HG02973 (cell line): ENCODE measurements at regions not wholly inside any gene's neighbourhood (a gene's known extent, or its start where the extent isn't known, plus 50 kb on each side); places are given as distances from the start of the nearest gene placed in this dataset.
"Not testable (repeated sequence)": the region's sequence is repeated elsewhere in the genome, so short reads cannot be mapped to it uniquely, and the experiment has no call there.

Experiments used
- ATAC-seq: cut with Tn5 transposase; IDR thresholded peaks from one replicate; pipeline ENCODE4 v1.9.1; 2021; ENCODE audit warnings: moderate library complexity; ENCODE audit not compliant: unreplicated experiment

DNA sequence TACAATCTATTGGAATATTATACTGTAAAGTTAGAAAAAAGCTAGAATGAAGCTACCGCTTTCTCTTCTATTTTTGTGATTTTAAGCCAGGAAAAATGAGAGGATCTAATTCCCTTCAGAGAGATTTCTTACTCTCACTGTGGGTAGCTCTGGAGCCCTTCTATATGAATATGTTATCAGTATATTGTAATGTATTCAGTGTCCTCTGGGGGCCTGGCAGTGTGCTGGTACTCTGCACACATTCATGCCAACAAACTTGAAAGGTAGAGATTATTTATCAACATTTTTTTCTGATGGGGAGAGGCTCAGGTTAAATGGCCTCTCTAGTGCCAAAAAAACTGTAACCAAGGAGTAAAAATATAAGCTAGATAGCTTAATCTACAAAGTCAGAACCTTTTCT is 292.8 kb downstream of the TTC6 start:
- no peak for ATAC-seq

DNA sequence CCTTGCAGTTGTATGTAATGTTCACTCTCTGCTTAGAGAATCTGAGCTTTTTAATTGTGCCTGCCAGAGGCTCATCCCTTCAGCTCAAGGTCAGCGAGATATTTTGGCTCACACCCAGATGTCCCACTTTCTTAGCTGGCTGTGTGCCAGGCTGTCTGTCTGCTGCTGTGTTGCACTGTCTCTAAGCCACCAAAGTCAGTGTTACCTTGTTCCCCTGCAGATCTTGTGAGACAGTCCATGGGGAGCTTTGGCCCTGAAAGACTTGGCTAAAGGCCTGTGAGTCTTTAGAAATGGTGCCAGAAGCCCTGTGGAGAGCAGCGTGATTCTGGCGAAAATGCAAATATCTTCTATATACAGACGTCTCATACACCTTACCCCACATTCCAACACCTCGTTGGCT is 293.7 kb downstream of the TTC6 start:
- no peak for ATAC-seq

DNA sequence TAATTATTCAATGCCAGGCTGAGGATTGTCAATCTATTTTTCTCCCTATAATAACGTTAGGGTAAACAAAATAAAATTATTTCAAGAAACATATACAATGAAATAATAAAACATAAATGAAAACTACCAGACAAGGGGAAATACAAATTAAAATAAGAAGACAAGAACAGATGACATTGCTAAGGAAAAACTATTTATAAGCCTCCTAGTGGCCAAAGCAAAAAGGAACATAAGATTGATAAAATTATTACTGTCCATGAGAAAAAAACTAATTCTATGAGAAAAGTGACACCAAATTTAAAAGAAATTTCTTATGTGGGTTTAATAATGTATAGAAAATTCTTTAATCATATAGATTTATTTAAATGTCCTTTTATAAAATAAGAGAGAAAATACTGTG is 294.7 kb downstream of the TTC6 start:
- no peak for ATAC-seq

DNA sequence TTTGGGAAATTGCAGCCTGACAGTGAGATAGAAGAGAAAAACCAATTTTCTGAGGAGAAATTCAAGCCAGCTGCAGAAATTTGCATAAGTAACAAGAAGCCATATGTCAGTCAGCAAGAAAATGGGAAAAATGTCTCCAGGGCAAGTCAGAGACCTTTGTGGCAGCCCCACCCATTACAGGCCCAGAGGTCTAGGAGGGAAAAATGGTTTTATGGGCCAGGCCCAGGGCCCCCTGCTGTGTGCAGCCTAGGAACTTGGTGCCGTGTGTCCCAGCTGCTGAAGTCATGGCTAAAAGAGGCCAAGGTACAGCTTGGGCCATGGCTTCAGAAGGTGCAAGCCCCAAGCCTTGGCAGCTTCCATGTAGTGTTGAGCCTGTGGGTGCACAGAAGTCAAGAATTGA is 296.1 kb downstream of the TTC6 start:
- ATAC-seq, result not testable (repeated sequence)

DNA sequence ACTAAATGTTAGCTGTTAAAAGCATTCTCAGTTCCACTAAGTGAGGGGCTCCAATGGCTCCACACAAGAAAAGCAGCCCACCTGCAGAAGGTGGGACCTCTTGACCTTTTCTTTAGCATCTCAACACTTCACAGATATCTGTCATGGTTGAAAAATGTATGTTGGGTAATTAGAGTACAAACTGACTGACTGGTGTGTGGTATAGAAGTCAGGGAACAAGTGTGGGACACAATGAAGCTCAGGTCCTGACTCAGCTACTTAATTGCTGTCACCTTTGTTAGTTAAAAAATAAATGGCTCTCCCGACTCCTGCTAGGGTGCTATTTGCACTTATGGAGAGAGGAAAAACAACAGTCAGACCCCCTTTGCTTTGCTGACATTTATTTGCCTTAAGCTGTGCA is 299.0 kb downstream of the TTC6 start:
- no peak for ATAC-seq

DNA sequence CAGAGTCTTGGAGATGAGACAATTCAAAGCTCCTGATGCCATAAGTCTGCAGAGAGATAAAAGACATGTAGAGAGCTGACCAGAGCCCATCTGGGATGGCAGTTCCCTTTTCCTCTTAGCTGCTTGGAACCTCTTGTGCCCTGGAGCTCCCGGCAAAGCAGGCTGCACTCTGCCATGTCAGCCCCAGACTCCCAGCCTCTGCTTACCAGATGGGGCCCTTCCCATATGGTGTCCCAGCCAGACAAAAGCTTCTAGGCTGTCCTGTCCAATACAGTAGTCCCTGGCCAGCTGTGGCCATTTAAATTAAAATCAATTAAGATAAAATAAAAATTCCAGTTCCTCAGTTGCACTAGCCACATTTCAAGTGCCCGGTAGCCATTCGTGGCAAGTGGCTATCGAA is 303.9 kb downstream of the TTC6 start:
- no peak for ATAC-seq

- ATAC-seq, result no peak
Measured at GRCh38 chr14:37900561-37900960, 305.1 kb downstream of the TTC6 start.

DNA sequence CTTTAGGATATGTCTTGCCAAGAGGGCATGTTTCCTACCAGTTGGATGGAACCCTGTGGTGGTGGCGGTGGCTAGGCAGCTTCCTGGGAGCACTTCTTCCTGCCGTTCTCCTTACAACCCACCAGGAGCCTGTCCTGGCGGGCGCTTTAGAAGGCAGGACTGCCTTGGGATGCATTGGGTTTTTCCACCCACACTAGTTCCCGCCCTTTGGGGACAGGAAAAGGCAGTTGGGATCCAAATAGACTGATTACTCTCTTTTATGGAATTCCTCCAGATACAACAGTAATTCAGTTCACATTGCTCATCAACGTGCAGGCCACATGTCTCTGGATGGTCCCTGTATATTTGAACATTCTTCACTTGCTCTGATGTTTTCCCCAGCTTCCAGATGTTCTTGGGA is 305.7 kb upstream of the SSTR1 start:
- ATAC-seq, result no peak

DNA sequence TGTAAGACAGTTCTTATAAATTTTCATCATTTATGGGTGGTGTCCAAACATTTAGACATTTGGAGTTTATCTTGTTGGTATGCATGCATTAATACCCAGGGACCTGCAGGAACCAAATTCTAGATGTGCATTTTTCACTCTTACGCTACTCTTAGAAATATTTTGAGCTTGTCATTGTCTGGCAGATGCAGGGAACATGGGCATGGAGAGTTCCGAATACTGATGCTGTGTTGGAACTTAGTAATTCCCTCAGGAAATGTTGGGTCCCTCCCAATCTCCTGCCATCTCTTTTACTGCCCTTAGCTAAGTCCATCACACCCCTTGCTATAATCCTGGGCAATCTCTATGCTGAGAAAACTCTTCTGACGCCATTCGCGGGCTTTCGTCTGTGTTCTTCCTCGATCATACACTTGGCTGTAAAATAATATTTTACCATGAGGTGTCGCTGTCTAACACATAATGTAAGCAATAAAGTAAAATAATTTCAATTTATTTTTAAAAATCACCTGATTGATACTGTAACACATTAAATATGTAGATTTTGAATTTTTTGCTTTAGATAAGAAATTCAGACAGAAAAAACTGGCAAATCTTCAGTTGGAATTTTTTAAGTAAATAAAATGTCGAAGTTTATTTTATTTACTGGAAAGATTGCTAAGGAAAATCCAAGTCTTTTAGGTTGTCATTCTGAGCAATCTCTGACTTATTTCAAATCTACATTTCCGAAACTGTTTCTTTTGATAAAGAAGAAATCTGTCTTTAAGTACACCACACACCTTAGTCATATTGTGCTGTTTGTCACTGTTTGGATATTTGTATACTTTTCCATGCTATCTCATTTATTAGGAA is 304.1 kb upstream of the SSTR1 start:
- ATAC-seq, result no peak

DNA sequence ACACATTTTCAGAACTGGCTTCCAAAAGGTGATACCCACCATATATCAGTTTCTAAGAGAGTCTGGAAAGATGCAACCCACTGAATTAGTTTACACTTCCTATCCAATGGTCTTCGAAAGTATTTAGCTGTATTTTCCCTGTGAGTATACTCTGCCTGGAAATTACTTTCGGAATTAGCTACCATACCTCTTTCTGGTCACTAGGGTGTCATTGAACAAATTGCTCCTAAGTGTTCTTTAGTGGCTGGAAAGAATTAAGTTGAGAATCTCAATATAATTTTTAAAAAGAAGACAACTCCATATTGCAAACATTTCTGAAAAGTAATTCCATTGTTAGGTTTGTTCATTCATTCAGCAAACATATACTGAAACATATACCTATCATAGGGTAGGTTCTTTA is 283.1 kb upstream of the SSTR1 start:
- ATAC-seq, result no peak

- ATAC-seq, result no peak
Measured at GRCh38 chr14:37932008-37932407, 275.7 kb upstream of the SSTR1 start.

GRCh38 chr14:37932481-37932880 is 275.2 kb upstream of the SSTR1 start:
- no peak for ATAC-seq

GRCh38 chr14:37936971-37937370 is 270.7 kb upstream of the SSTR1 start:
- no peak for ATAC-seq

DNA sequence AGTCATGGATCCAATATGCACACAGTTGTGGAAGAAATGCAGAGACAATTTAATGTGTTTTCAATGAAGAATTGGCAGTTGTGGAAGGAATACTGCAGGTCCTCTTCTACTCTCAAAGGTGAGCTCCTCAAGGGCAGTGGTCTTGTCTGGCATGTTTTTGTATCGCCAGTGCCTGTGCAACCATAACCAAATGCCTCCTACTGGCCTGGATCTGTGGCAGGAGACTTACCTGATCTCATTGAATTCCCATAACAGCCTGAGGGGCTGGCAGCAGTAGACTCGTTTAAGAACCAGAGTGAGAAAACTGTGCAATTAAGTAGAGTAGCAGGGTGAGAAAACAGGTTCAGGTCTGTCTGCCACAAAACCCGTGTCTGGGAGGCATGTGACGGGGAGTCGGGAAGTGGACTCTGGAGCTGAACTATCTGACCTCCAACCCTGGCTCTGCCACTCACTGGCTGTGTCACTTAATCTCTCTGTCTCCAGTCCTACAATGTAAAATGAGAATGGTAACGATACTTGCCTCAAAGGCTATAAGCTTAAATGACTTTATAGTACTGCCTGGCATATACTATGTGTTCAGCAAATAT is 268.2 kb upstream of the SSTR1 start:
- ATAC-seq, result no peak

GRCh38 chr14:37945959-37946358 is 261.7 kb upstream of the SSTR1 start:
- no peak for ATAC-seq

GRCh38 chr14:37946819-37947218 is 260.9 kb upstream of the SSTR1 start:
- no peak for ATAC-seq

- no peak for ATAC-seq
Measured at GRCh38 chr14:37948266-37948665, 259.4 kb upstream of the SSTR1 start.

- no peak for ATAC-seq
Measured at GRCh38 chr14:37968664-37969240, 239.0 kb upstream of the SSTR1 start.

- ATAC-seq, result no peak
Measured at GRCh38 chr14:37969511-37969979, 238.2 kb upstream of the SSTR1 start.

- no peak for ATAC-seq
Measured at GRCh38 chr14:37970696-37971095, 237.0 kb upstream of the SSTR1 start.

- no peak for ATAC-seq
Measured at GRCh38 chr14:37972941-37973887, 234.5 kb upstream of the SSTR1 start.
